ENCODE measurements at regions not wholly inside any gene's neighbourhood (a gene's known extent, or its start where the extent isn't known, plus 50 kb on each side); places are given as distances from the start of the nearest gene placed in this dataset.

DNA sequence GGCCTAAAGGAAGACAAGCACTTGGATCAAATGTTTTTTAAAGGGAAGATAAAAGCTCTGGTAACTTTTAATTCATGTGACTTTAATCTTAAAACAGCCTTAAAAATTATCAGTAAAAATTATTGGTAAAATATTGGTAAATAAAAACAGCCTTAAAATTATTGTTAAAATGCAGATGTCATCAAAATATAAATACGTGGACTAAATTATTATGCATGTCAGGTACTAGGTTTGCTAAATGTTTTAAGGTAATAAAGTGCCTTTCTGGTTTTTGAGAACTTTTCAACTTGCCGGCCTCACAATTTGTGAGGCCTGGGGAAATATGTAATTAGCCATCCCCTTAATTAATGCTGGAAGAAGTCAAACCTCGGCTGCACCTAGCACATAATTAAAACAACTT lies 147.7 kb downstream of the PRR32 start:
- TF ChIP-seq SP1 (IDR thresholded peaks at IDR 0.05) (no peak), RAD21 (IDR thresholded peaks at IDR 0.05) (no peak), EGR1 (IDR thresholded peaks at IDR 0.05; ENCODE audit: low read depth in 2 of 2) (no peak), JUND (IDR thresholded peaks at IDR 0.05) (no peak)
- TF ChIP-seq, protein P1, sequence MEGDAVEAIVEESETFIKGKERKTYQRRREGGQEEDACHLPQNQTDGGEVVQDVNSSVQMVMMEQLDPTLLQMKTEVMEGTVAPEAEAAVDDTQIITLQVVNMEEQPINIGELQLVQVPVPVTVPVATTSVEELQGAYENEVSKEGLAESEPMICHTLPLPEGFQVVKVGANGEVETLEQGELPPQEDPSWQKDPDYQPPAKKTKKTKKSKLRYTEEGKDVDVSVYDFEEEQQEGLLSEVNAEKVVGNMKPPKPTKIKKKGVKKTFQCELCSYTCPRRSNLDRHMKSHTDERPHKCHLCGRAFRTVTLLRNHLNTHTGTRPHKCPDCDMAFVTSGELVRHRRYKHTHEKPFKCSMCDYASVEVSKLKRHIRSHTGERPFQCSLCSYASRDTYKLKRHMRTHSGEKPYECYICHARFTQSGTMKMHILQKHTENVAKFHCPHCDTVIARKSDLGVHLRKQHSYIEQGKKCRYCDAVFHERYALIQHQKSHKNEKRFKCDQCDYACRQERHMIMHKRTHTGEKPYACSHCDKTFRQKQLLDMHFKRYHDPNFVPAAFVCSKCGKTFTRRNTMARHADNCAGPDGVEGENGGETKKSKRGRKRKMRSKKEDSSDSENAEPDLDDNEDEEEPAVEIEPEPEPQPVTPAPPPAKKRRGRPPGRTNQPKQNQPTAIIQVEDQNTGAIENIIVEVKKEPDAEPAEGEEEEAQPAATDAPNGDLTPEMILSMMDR (IDR thresholded peaks at IDR 0.05; ENCODE audit: low read depth, low read length, missing input control), result no peak
